H1 (cell line): ENCODE measurements at regions not wholly inside any gene's neighbourhood (a gene's known extent, or its start where the extent isn't known, plus 50 kb on each side); places are given as distances from the start of the nearest gene placed in this dataset.

Experiments
- CTCF ChIA-PET: fragments of 300-600 bp; sonication (Branson Sonifier 250); formaldehyde crosslinking; loops from one replicate; lab custom pipeline; 2021; ENCODE audit not compliant: partially characterized antibody; lab: Charles Lee
- POLR2A ChIA-PET: fragments of 300-600 bp; sonication (Branson Sonifier 250); formaldehyde crosslinking; loops from one replicate; lab custom pipeline; 2021; ENCODE audit warnings: inconsistent platforms; ENCODE audit not compliant: partially characterized antibody; lab: Charles Lee
- DNase-seq, 2 experiments: peaks; one replicate each; pipeline versions ENCODE4 v3.0.0 to v3.0.0-alpha.2; 2010 to 2022; ENCODE audit warnings: low spot score in 2 of 2, low read depth in 1 of 2, mixed read lengths in 1 of 2
- FAIRE-seq: peaks from 2 replicates; lab custom pipeline; 2011; peaks lifted over from hg19 to GRCh38; lab: Jason Lieb, UNC
- H2AFZ ChIP-seq: 2 replicates; pipeline ENCODE4 v1.8.1; 2012; ENCODE audit warnings: low read length, inconsistent platforms
- H2AK5ac ChIP-seq: 2 replicates; pipeline ENCODE4 v1.6.1; 2013; ENCODE audit warnings: low read depth, low read length
- H2BK120ac ChIP-seq: replicated peaks from 2 replicates; pipeline ENCODE3; 2013; ENCODE audit warnings: low read depth, low read length, inconsistent platforms
- H2BK12ac ChIP-seq: 2 replicates; pipeline ENCODE4 v1.6.1; 2013; ENCODE audit warnings: low read depth, low read length
- H2BK15ac ChIP-seq: 2 replicates; pipeline ENCODE4 v1.6.1; 2013; ENCODE audit warnings: low read length
- H2BK20ac ChIP-seq: 2 replicates; pipeline ENCODE4 v1.6.1; 2013; ENCODE audit warnings: low read length
- H2BK5ac ChIP-seq: 2 replicates; pipeline ENCODE4 v1.6.1; 2013; ENCODE audit warnings: low read depth, low read length
- H3K14ac ChIP-seq: 2 replicates; pipeline ENCODE4 v1.6.1; 2013; ENCODE audit warnings: inconsistent platforms; ENCODE audit not compliant: insufficient read length
- H3K18ac ChIP-seq: 2 replicates; pipeline ENCODE4 v1.6.1; 2013; ENCODE audit warnings: low read length; ENCODE audit errors: extremely low read depth
- H3K23ac ChIP-seq: 2 replicates; pipeline ENCODE4 v1.6.1; 2013; ENCODE audit warnings: inconsistent platforms; ENCODE audit not compliant: insufficient read length
- H3K23me2 ChIP-seq: 2 replicates; pipeline ENCODE4 v1.6.1; 2013; ENCODE audit warnings: low read depth, low read length
- H3K27ac ChIP-seq: 2 replicates; pipeline ENCODE4 v1.6.1; 2011; ENCODE audit warnings: low read depth, low read length, inconsistent platforms
- H3K27me3 ChIP-seq, 4 experiments: replicated peaks in 1 of 4; 1 replicate in 1 of 4; 2 replicates in 3 of 4; pipeline versions ENCODE4 v1.6.1 to v1.8.1; 2011 to 2013; ENCODE audit warnings: low read length in 3 of 4, mild to moderate bottlenecking in 3 of 4, inconsistent platforms in 2 of 4, mixed read lengths in 2 of 4, moderate library complexity in 1 of 4; ENCODE audit not compliant: control insufficient read depth in 3 of 4, insufficient read depth in 3 of 4; ENCODE audit errors: extremely low read depth in 1 of 4
- H3K36me3 ChIP-seq, 4 experiments: 2 replicates each; pipeline versions ENCODE4 v1.6.1 to v1.8.1; 2011 to 2013; ENCODE audit warnings: mild to moderate bottlenecking in 4 of 4, low read length in 3 of 4, moderate library complexity in 2 of 4, control low read depth in 1 of 4, inconsistent platforms in 1 of 4; ENCODE audit not compliant: insufficient read depth in 4 of 4, control insufficient read depth in 2 of 4
- H3K4ac ChIP-seq: replicated peaks from 2 replicates; pipeline ENCODE3; 2013; ENCODE audit warnings: low read length, low read depth, mixed read lengths, inconsistent platforms; ENCODE audit not compliant: insufficient read length
- H3K4me1 ChIP-seq, 4 experiments: replicated peaks in 1 of 4; 1 replicate in 1 of 4; 2 replicates in 3 of 4; pipeline versions ENCODE4 v1.6.1 to v1.8.1; 2011 to 2013; ENCODE audit warnings: low read length in 3 of 4, inconsistent platforms in 2 of 4, mixed read lengths in 1 of 4; ENCODE audit not compliant: insufficient read depth in 4 of 4, control insufficient read depth in 3 of 4
- H3K4me2 ChIP-seq, 2 experiments: 2 replicates each; pipeline versions ENCODE4 v1.6.1 to v1.8.1; 2011 to 2013; ENCODE audit warnings: low read depth in 2 of 2, low read length in 2 of 2, control low read depth in 1 of 2, inconsistent platforms in 1 of 2, mild to moderate bottlenecking in 1 of 2; ENCODE audit not compliant: insufficient read depth in 1 of 2
- H3K4me3 ChIP-seq, 4 experiments: fragments of 200-600, 300-600 bp in 1 of 4; sonication (generic), shearing (Covaris generic), sonication (Bioruptor Twin) in 1 of 4; 2 replicates each; pipeline versions ENCODE4 v1.5.1 to v1.8.1; 2011 to 2016; ENCODE audit warnings: low read length in 4 of 4, low read depth in 3 of 4, control low read depth in 2 of 4, inconsistent platforms in 2 of 4, mild to moderate bottlenecking in 2 of 4, mixed read lengths in 1 of 4, moderate library complexity in 1 of 4; ENCODE audit not compliant: insufficient read depth in 2 of 4; ENCODE audit errors: extremely low read depth in 1 of 4
- H3K56ac ChIP-seq: replicated peaks from 2 replicates; pipeline ENCODE3; 2013; ENCODE audit warnings: low read depth, mild to moderate bottlenecking, mixed read lengths, low read length, inconsistent platforms; ENCODE audit not compliant: insufficient read length
- H3K79me1 ChIP-seq: 2 replicates; pipeline ENCODE4 v1.6.1; 2013; ENCODE audit warnings: low read depth, low read length, control low read depth
- H3K79me2 ChIP-seq, 2 experiments: 2 replicates each; pipeline versions ENCODE4 v1.6.1 to v1.8.1; 2012 to 2013; ENCODE audit warnings: low read length in 2 of 2, mild to moderate bottlenecking in 2 of 2, inconsistent platforms in 1 of 2; ENCODE audit not compliant: insufficient read depth in 2 of 2, control insufficient read depth in 1 of 2
- H3K9ac ChIP-seq, 4 experiments: replicated peaks in 1 of 4; 1 replicate in 1 of 4; 2 replicates in 3 of 4; pipeline versions ENCODE4 v1.6.1 to v1.8.1; 2011 to 2013; ENCODE audit warnings: low read depth in 3 of 4, low read length in 3 of 4, control low read depth in 2 of 4, mild to moderate bottlenecking in 2 of 4, moderate library complexity in 2 of 4, inconsistent platforms in 1 of 4; ENCODE audit errors: extremely low read depth in 1 of 4
- H3K9me3 ChIP-seq, 2 experiments: 2 replicates each; pipeline versions ENCODE4 v1.6.1 to v1.8.1; 2012 to 2013; ENCODE audit warnings: mild to moderate bottlenecking in 2 of 2, moderate library complexity in 2 of 2, control low read depth in 1 of 2, inconsistent platforms in 1 of 2, low read depth in 1 of 2, low read length in 1 of 2, mixed read lengths in 1 of 2; ENCODE audit not compliant: insufficient read depth in 2 of 2
- H4K20me1 ChIP-seq, 2 experiments: replicated peaks in 1 of 2; 2 replicates each; pipeline versions ENCODE3 to v1.8.1; 2011 to 2013; ENCODE audit warnings: inconsistent platforms in 2 of 2, low read length in 2 of 2, mild to moderate bottlenecking in 1 of 2; ENCODE audit not compliant: insufficient read depth in 2 of 2, control insufficient read depth in 1 of 2
- H4K5ac ChIP-seq: 2 replicates; pipeline ENCODE4 v1.6.1; 2013; ENCODE audit warnings: low read length, low read depth, mixed read lengths, inconsistent platforms; ENCODE audit not compliant: insufficient read length
- H4K8ac ChIP-seq: 2 replicates; pipeline ENCODE4 v1.8.0; 2013; ENCODE audit warnings: mild to moderate bottlenecking, moderate library complexity, low read length, inconsistent platforms; ENCODE audit not compliant: insufficient read depth; ENCODE audit errors: extremely low read depth
- H4K91ac ChIP-seq: replicated peaks from 2 replicates; pipeline ENCODE3; 2013; ENCODE audit warnings: low read length, mixed read lengths, inconsistent platforms; ENCODE audit not compliant: insufficient read length
- EZH2 ChIP-seq: fragments of 200-600 bp; sonication (generic); IDR thresholded peaks from 2 replicates; pipeline ENCODE4 v1.7.1; 2012; ENCODE audit warnings: low read depth, mild to moderate bottlenecking, moderate library complexity, low read length, inconsistent platforms; ENCODE audit not compliant: severe bottlenecking
- POLR2A ChIP-seq, 2 experiments: IDR thresholded peaks; 1 replicate in 1 of 2; 2 replicates in 1 of 2; pipeline ENCODE4 v1.6.1; 2011; ENCODE audit warnings: low read depth in 2 of 2, low read length in 2 of 2, mild to moderate bottlenecking in 2 of 2; ENCODE audit errors: control extremely low read depth in 1 of 2
- RBBP5 ChIP-seq: IDR thresholded peaks from 2 replicates; pipeline ENCODE4 v1.7.1; 2012; ENCODE audit warnings: low read depth, mild to moderate bottlenecking, inconsistent platforms, low read length, moderate library complexity, borderline replicate concordance
- TBP ChIP-seq: IDR thresholded peaks from 2 replicates; pipeline ENCODE4 v1.6.1; 2011; ENCODE audit warnings: low read depth, low read length, improper control_type of control experiment
- WGBS, 2 experiments: shearing (Covaris generic) in 1 of 2; methylation state at CpG; one replicate each; pipeline versions ENCODE4 v1.1.6 to v1.1.7; 2013 to 2015; ENCODE audit warnings: low lambda C conversion rate in 2 of 2, mixed read lengths in 2 of 2, inconsistent platforms in 1 of 2, low coverage in 1 of 2, missing lambda C conversion rate in 1 of 2; ENCODE audit not compliant: insufficient replicate concordance in 2 of 2, insufficient coverage in 1 of 2, insufficient read length in 1 of 2; ENCODE audit errors: extremely low coverage in 1 of 2, missing lambda C conversion rate in 1 of 2; 5-methylcytosine and 5-hydroxymethylcytosine counted together

DNA sequence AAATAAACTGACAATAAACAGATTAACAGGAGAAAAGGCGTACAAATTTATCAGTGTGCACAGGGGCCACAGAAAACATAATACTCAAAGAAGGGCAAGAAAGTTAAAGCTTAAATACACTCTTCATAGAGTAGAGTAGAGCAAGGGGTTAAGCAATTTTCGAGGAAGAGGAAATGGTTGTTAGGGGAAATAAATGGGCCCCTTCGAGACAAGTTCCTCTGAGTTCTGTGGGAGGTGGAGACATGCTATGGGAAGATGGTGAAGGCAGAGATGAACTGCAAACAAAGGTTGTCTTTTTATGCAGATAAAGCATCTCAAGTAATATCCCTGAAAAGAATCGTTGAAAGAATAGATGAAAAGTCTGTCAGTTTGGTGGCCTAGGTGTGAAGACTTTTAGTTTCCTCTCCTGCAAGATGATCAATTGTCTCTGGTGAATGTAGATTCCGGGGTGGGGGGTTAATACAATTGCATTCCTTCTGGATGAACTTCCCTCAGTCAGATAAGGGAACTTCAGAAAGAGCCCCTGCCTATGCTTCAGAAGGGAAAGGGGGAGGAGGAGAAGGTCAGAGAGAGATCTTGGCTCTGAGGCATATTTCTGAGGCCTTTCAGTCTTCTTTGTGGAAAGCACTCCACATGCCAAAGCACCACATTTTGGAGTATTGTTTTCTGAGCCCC, 127.0 kb downstream of the METTL4 start:
- Histone ChIP-seq H3K79me2 (no peaks in the 10 kb centered on the region), H3K4ac (no peak overlapping the region), H2AFZ (no peak overlapping the region), H3K4me2 (no peak overlapping the region), H3K14ac (no peak overlapping the region), H3K27me3 (no peaks in the 10 kb centered on the region), H3K79me1 (no peaks in the 10 kb centered on the region), H2AK5ac (no peak overlapping the region), H2BK12ac (no peak overlapping the region), H4K20me1 (no peaks in the 10 kb centered on the region), H4K91ac (no peak overlapping the region), H3K27ac (no peak overlapping the region), H3K4me1 (no peaks in the 10 kb centered on the region), H3K56ac (no peak overlapping the region), H3K18ac (no peak overlapping the region), H3K23ac (no peak overlapping the region), H2BK20ac (no peak overlapping the region), H3K9ac (no peak overlapping the region), H3K4me3 (no peak overlapping the region), H4K8ac (no peak overlapping the region), H2BK5ac (no peak overlapping the region), H3K9me3 (peaks cover 7 to 14% of the 10 kb centered on the region in 2 experiments; a peak in 3 of 4 replicates), H2BK15ac (no peak overlapping the region), H2BK120ac (no peak overlapping the region), H3K36me3 (no peaks in the 10 kb centered on the region), H3K23me2 (no peaks in the 10 kb centered on the region), H4K5ac (no peak overlapping the region)
- no peak for DNase-seq
- ChIA-PET POLR2A (no interaction called here), CTCF (interaction anchor here (0.6 kb wide), 1 partner anchor 950 kb away, joined by 3 read pairs; no protein-coding TSS in a partner anchor)
- WGBS, 2 experiments, result 83% methylated on average over 5 of the region's 5 CpGs; no CpG with 5 or more reads in 1 of the 2 experiments
- FAIRE-seq, result no peak
- no peak for TF ChIP-seq POLR2A (IDR thresholded peaks at IDR 0.05; ENCODE audit: control extremely low read depth in 1 of 2, low read depth in 2 of 2, low read length in 2 of 2)
- no peak for TF ChIP-seq RBBP5
- no peak for TF ChIP-seq EZH2
- no peak for TF ChIP-seq TBP
